Activated T-cell treated with anti-CD3 and anti-CD28 coated beads, Interleukin-2, amount 50 U/mL, for 72 hours (primary cell): ENCODE measurements at regions not wholly inside any gene's neighbourhood (a gene's known extent, or its start where the extent isn't known, plus 50 kb on each side); places are given as distances from the start of the nearest gene placed in this dataset.

ENCODE experiments used
- ATAC-seq, 2 donors: fragments of 150-1000 bp; cut with Tn5 transposase; replicated peaks in 1 of 2; 2 replicates each; pipeline ENCODE4 v1.10.0; 2021; ENCODE audit warnings: moderate library complexity in 2 of 2, mild to moderate bottlenecking in 1 of 2
- DNase-seq, 2 donors: peaks; one replicate each; pipeline ENCODE4 v3.0.0; 2021 to 2022; ENCODE audit warnings: mixed read lengths in 1 of 2
- H3K27ac Mint-ChIP-seq: one replicate; pipeline ENCODE4 v1.8.0; 2022; ENCODE audit warnings: mild to moderate bottlenecking, moderate library complexity, mixed read lengths
- H3K27me3 Mint-ChIP-seq: one replicate; pipeline ENCODE4 v1.8.0; 2022; ENCODE audit warnings: low read depth, mixed read lengths
- H3K36me3 Mint-ChIP-seq, 2 donors: one replicate each; pipeline ENCODE4 v1.8.0; 2022; ENCODE audit warnings: mixed read lengths in 2 of 2, mild to moderate bottlenecking in 1 of 2; ENCODE audit not compliant: insufficient read depth in 2 of 2
- H3K4me1 Mint-ChIP-seq: one replicate; pipeline ENCODE4 v1.8.0; 2022; ENCODE audit warnings: low read depth, mixed read lengths
- H3K4me3 Mint-ChIP-seq, 2 donors: one replicate each; pipeline ENCODE4 v1.8.0; 2022; ENCODE audit warnings: mild to moderate bottlenecking in 2 of 2, mixed read lengths in 2 of 2, moderate library complexity in 2 of 2
- H3K9me3 Mint-ChIP-seq, 2 donors: one replicate each; pipeline ENCODE4 v1.8.0; 2022; ENCODE audit warnings: mixed read lengths in 2 of 2

DNA sequence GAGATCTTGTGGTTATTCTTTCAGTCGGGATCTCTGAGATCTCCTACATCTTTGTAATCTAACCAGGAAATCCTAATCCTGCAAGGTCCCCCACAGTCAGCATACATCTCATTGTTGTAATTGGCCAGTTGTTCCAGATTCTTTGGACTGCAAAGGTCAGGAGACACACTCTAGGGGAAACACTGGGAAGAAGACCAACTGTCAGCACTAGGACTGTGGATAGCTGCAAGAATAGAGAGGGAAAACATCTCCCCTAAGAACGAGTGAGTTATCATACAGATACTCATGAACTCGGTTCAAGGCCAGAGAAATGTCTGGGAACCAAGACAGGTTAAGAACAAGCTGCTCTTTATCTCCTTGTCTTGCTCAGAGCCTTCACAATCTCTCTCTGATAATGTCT, 217.9 kb upstream of the TMPO start:
- Mint-ChIP-seq H3K9me3 (peaks cover 0 to 3% of the 10 kb centered on the region in 2 donors), H3K4me3 (no peak overlapping the region), H3K4me1 (no peaks in the 10 kb centered on the region), H3K27ac (no peak overlapping the region), H3K27me3 (peaks cover 14% of the 10 kb centered on the region), H3K36me3 (no peaks in the 10 kb centered on the region)
- ATAC-seq (no peak), DNase-seq (no peak)

GRCh38 chr12:98308141-98308540, 207.2 kb upstream of the TMPO start:
- Mint-ChIP-seq H3K4me3 (no peak overlapping the region), H3K4me1 (no peaks in the 10 kb centered on the region), H3K27me3 (no peaks in the 10 kb centered on the region), H3K36me3 (no peaks in the 10 kb centered on the region), H3K9me3 (peaks cover 2 to 4% of the 10 kb centered on the region in 2 donors), H3K27ac (no peak overlapping the region)
- DNase-seq, result no peak
- no peak for ATAC-seq

DNA sequence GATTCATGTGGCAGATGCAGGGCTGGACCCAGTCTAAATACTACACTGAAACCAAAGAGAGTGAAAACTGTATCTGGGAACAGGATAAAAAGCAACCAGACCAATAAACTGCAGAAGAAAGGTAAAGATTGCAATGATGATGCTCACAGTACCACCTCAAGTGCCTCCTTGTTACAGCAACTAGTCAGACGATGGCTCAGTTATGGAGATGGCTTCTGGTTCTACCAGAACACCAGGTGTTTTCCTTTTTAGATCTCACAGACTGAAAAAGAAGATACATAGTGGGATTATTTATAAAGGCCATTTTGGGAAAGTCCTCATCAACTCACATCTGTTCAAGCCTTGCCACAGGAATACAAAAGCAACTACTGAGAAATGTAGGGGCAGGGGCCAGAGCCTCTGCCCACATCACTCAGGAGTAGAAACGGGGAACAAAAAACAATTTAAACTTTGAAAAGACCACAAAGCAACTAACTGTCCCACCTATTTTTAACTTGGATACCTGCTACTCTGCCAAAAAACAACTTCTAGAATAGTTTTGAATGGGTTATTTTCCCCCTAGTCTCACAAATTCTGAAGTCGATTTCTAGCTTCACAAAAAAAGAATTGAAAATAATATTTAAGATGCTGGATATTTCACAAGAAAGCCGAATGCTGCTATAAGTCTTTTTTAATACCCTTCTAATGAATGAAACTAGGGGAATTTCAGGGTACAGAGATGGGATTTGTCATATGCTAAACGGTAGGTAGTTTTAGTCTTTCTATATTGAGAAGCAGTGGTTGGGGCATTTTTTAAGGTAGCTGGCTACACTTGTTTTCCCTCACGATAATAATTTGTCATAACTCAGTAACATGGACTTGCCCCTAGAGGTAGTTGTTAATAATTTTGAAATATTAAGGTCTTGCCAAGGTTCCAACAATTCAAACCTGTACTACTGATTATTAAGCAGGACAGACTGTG, 197.2 kb upstream of the TMPO start:
- DNase-seq (no peak), ATAC-seq (no peak)
- H3K4me1 Mint-ChIP-seq, result no peaks in the 10 kb centered on the region
- H3K27me3 Mint-ChIP-seq, result no peaks in the 10 kb centered on the region
- H3K36me3 Mint-ChIP-seq, result no peaks in the 10 kb centered on the region
- no peak overlapping the region for H3K27ac Mint-ChIP-seq
- peaks cover 0 to 3% of the 10 kb centered on the region in 2 donors for H3K9me3 Mint-ChIP-seq
- no peak overlapping the region for H3K4me3 Mint-ChIP-seq

GRCh38 chr12:98319716-98320425, 195.5 kb upstream of the TMPO start:
- Mint-ChIP-seq H3K4me3 (no peak overlapping the region), H3K27me3 (no peaks in the 10 kb centered on the region), H3K27ac (no peak overlapping the region), H3K36me3 (no peaks in the 10 kb centered on the region), H3K4me1 (no peaks in the 10 kb centered on the region), H3K9me3 (no peaks in the 10 kb centered on the region)
- ATAC-seq, result no peak
- no peak for DNase-seq

DNA sequence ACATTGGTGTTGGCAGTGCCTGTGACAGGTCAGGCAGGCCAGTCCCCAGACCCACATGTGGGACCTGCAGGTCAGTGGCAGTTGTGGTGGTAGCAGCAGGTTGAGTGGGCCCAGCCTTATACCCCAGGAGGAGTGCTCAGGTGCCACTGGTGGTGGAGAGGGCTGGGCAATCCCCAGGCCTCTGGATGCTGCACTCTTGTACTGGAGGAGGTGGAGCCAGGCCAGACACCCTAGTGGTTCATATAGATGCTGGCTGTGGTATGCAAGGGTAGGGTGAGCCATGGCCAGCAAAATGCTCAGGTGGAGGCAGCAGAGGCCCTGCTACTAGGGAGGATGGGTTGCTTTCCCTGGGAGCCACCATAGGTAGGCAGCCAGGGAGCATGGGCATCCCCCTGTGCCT, 190.4 kb upstream of the TMPO start:
- no peak for DNase-seq
- Mint-ChIP-seq H3K36me3 (no peaks in the 10 kb centered on the region), H3K4me1 (no peaks in the 10 kb centered on the region), H3K27me3 (no peaks in the 10 kb centered on the region), H3K9me3 (no peaks in the 10 kb centered on the region), H3K4me3 (no peak overlapping the region), H3K27ac (no peak overlapping the region)
- no peak for ATAC-seq

DNA sequence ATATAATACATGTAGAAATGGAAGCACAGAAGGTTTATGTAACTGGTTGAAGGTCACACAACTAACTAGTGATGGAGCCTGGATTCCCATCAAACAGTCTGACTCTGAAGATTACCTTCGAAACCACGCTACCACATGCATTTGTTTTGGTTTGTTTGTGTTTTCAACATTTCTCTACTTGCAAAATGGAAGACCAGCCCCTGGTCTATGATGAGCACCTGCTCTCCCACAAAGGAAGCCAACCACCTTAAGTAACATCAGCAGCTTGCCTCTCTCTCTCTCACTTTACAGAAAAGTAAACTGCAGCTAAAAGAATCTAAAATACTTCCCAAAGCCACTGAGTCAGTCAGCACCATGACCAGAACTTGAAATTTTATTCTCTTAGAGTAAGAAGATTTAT, 186.9 kb upstream of the TMPO start:
- H3K4me3 Mint-ChIP-seq, result no peak overlapping the region
- H3K27ac Mint-ChIP-seq, result no peak overlapping the region
- no peaks in the 10 kb centered on the region for H3K27me3 Mint-ChIP-seq
- DNase-seq, result no peak
- H3K36me3 Mint-ChIP-seq, result no peaks in the 10 kb centered on the region
- no peak for ATAC-seq
- H3K9me3 Mint-ChIP-seq, result no peaks in the 10 kb centered on the region
- H3K4me1 Mint-ChIP-seq, result no peaks in the 10 kb centered on the region

- Mint-ChIP-seq H3K9me3 (no peaks in the 10 kb centered on the region), H3K27ac (no peak overlapping the region), H3K4me1 (no peaks in the 10 kb centered on the region), H3K36me3 (no peaks in the 10 kb centered on the region), H3K4me3 (no peak overlapping the region), H3K27me3 (no peaks in the 10 kb centered on the region)
- no peak for DNase-seq
- no peak for ATAC-seq
These were observed 185.8 kb upstream of the TMPO start for GRCh38 chr12:98329589-98329988.

GRCh38 chr12:98332642-98333041, 182.7 kb upstream of the TMPO start:
- Mint-ChIP-seq H3K9me3 (no peaks in the 10 kb centered on the region), H3K4me1 (no peaks in the 10 kb centered on the region), H3K4me3 (no peak overlapping the region), H3K36me3 (no peaks in the 10 kb centered on the region), H3K27me3 (peaks cover 11% of the 10 kb centered on the region), H3K27ac (no peak overlapping the region)
- DNase-seq (no peak), ATAC-seq (no peak)

- no peak overlapping the region for H3K4me3 Mint-ChIP-seq
- H3K27ac Mint-ChIP-seq, result no peak overlapping the region
- ATAC-seq, result no peak
- peaks cover 11% of the 10 kb centered on the region for H3K27me3 Mint-ChIP-seq
- H3K36me3 Mint-ChIP-seq, result no peaks in the 10 kb centered on the region
- no peaks in the 10 kb centered on the region for H3K9me3 Mint-ChIP-seq
- DNase-seq, result no peak
- H3K4me1 Mint-ChIP-seq, result no peaks in the 10 kb centered on the region
These were observed 180.6 kb upstream of the TMPO start for GRCh38 chr12:98334768-98335167.

DNA sequence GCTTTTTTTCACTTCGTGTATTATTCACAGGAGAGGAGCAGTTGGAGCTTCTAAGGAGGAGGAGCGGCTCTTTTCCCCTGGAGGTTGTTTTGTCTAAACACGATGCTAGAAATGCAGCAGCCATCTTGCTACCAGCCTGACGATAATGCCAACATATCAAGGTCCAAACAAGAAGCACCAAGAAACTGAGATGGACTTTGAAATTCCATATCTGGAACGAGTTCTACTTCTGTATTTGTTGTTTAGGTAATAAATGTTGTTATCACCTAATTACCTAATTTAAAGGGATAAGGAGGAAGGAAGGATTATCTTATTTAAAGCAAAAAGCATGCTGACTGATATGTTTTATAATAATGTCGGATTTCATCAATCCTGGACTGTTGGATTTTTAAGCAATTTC, 174.4 kb upstream of the TMPO start:
- H3K4me3 Mint-ChIP-seq, result no peak overlapping the region
- ATAC-seq, result no peak
- DNase-seq, result no peak
- no peaks in the 10 kb centered on the region for H3K36me3 Mint-ChIP-seq
- no peak overlapping the region for H3K27ac Mint-ChIP-seq
- no peaks in the 10 kb centered on the region for H3K4me1 Mint-ChIP-seq
- peaks cover 35% of the 10 kb centered on the region for H3K27me3 Mint-ChIP-seq
- no peaks in the 10 kb centered on the region for H3K9me3 Mint-ChIP-seq

GRCh38 chr12:98341732-98342131, 173.7 kb upstream of the TMPO start:
- Mint-ChIP-seq H3K4me1 (no peaks in the 10 kb centered on the region), H3K4me3 (no peak overlapping the region), H3K27me3 (peaks cover 28% of the 10 kb centered on the region), H3K27ac (no peak overlapping the region), H3K9me3 (no peaks in the 10 kb centered on the region), H3K36me3 (no peaks in the 10 kb centered on the region)
- no peak for DNase-seq
- no peak for ATAC-seq

DNA sequence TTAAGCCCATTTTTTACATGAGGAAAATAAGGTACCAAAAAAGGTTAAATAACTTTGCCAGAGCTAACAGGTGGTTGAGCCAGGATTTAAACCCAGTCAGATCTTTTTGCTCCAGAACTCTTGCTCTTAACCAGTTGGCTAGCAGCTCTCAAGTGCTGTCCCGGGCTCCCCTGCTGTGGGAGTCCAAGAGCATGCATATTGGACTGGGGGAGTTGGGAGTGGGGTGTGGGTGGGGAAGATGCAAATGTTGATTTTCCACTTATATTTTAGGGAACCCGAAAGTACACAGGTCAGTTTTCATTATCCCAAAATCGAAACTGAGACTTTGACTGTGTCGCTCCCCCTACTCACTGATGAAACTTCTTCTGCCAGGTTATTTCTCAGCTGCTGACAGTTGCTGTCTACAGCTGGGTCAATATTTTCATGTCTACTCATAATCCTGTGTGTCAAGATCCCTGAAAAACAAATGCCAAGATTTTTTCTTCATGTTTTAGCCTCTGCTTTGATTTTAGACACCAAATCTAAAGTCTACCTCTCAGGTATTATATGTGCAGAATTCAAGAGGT, 172.3 kb upstream of the TMPO start:
- H3K4me1 Mint-ChIP-seq, result no peaks in the 10 kb centered on the region
- H3K9me3 Mint-ChIP-seq, result no peaks in the 10 kb centered on the region
- no peak for DNase-seq
- no peak overlapping the region for H3K4me3 Mint-ChIP-seq
- no peak for ATAC-seq
- no peak overlapping the region for H3K27ac Mint-ChIP-seq
- H3K36me3 Mint-ChIP-seq, result no peaks in the 10 kb centered on the region
- peaks cover 23% of the 10 kb centered on the region for H3K27me3 Mint-ChIP-seq
